ENCODE measurements at regions not wholly inside any gene's neighbourhood (a gene's known extent, or its start where the extent isn't known, plus 50 kb on each side); places are given as distances from the start of the nearest gene placed in this dataset.
"Not testable (repeated sequence)": the region's sequence is repeated elsewhere in the genome, so short reads cannot be mapped to it uniquely, and the experiment has no call there.

GRCh38 chr6:125562156-125562555 lies 187.3 kb upstream of the HEY2 start:
- Histone ChIP-seq H3K4me1 (peaks cover 4% of the 10 kb centered on the region; the same call in 1 of the 2 replicates), H3K36me3 (no peaks in the 10 kb centered on the region), H3K4me3 (no peak overlapping the region), H3K27ac (no peak overlapping the region), H3K9me3 (replicated peaks) (no peaks in the 10 kb centered on the region), H3K27me3 (no peaks in the 10 kb centered on the region)
- no peak for DNase-seq

GRCh38 chr6:125564941-125565340 lies 184.5 kb upstream of the HEY2 start:
- H3K4me1 ChIP-seq, result no peaks in the 10 kb centered on the region
- DNase-seq, result no peak
- no peak overlapping the region for H3K4me3 ChIP-seq
- no peaks in the 10 kb centered on the region for H3K27me3 ChIP-seq
- H3K9me3 ChIP-seq (replicated peaks), result no peaks in the 10 kb centered on the region
- H3K27ac ChIP-seq, result no peak overlapping the region
- no peaks in the 10 kb centered on the region for H3K36me3 ChIP-seq

- H3K36me3 ChIP-seq, result no peaks in the 10 kb centered on the region
- H3K4me3 ChIP-seq, result no peak overlapping the region
- DNase-seq, result no peak
These were observed 182.0 kb upstream of the HEY2 start for GRCh38 chr6:125567407-125567806.

GRCh38 chr6:125568609-125569008 lies 180.8 kb upstream of the HEY2 start:
- no peak overlapping the region for H3K27ac ChIP-seq
- H3K9me3 ChIP-seq (replicated peaks), result no peaks in the 10 kb centered on the region
- H3K4me3 ChIP-seq, result no peak overlapping the region
- no peaks in the 10 kb centered on the region for H3K36me3 ChIP-seq
- no peaks in the 10 kb centered on the region for H3K4me1 ChIP-seq
- H3K27me3 ChIP-seq, result no peaks in the 10 kb centered on the region
- no peak for DNase-seq

More at GRCh38 chr6:125567407-125567806, 182.0 kb upstream of the HEY2 start:
- H3K27ac ChIP-seq, result no peak overlapping the region
- no peaks in the 10 kb centered on the region for H3K9me3 ChIP-seq (replicated peaks)
- H3K4me1 ChIP-seq, result no peaks in the 10 kb centered on the region
- no peaks in the 10 kb centered on the region for H3K27me3 ChIP-seq

- no peaks in the 10 kb centered on the region for H3K9me3 ChIP-seq (replicated peaks)
- H3K4me3 ChIP-seq, result no peak overlapping the region
- no peaks in the 10 kb centered on the region for H3K4me1 ChIP-seq
- no peaks in the 10 kb centered on the region for H3K36me3 ChIP-seq
- H3K27ac ChIP-seq, result no peak overlapping the region
- H3K27me3 ChIP-seq, result no peaks in the 10 kb centered on the region
- no peak for DNase-seq
These were observed 178.9 kb upstream of the HEY2 start for GRCh38 chr6:125570526-125570925.

- no peak for DNase-seq
- Histone ChIP-seq H3K27me3 (no peaks in the 10 kb centered on the region), H3K36me3 (no peaks in the 10 kb centered on the region), H3K4me3 (no peak overlapping the region), H3K4me1 (no peaks in the 10 kb centered on the region), H3K9me3 (replicated peaks) (no peaks in the 10 kb centered on the region), H3K27ac (no peak overlapping the region)
These were observed 178.2 kb upstream of the HEY2 start for GRCh38 chr6:125571207-125571755.

- Histone ChIP-seq H3K4me3 (no peak overlapping the region), H3K27me3 (no peaks in the 10 kb centered on the region), H3K9me3 (replicated peaks) (no peaks in the 10 kb centered on the region), H3K4me1 (no peaks in the 10 kb centered on the region), H3K36me3 (no peaks in the 10 kb centered on the region), H3K27ac (no peak overlapping the region)
- DNase-seq, result no peak
These were observed 174.8 kb upstream of the HEY2 start for GRCh38 chr6:125574604-125575003.

- H3K27me3 ChIP-seq, result no peaks in the 10 kb centered on the region
These were observed 172.2 kb upstream of the HEY2 start for GRCh38 chr6:125577124-125577662.

GRCh38 chr6:125584468-125584939 lies 164.9 kb upstream of the HEY2 start:
- H3K36me3 ChIP-seq, result no peaks in the 10 kb centered on the region
- peaks cover 3% of the 10 kb centered on the region; the same call in 1 of the 2 replicates for H3K4me1 ChIP-seq
- DNase-seq, result peak; percentile 51
- no peak overlapping the region for H3K27ac ChIP-seq
- H3K4me3 ChIP-seq, result no peak overlapping the region
- no peaks in the 10 kb centered on the region for H3K9me3 ChIP-seq (replicated peaks)
- no peaks in the 10 kb centered on the region for H3K27me3 ChIP-seq

More at GRCh38 chr6:125577124-125577662, 172.2 kb upstream of the HEY2 start:
- Histone ChIP-seq H3K27ac (no peak overlapping the region), H3K4me3 (no peak overlapping the region), H3K9me3 (replicated peaks) (no peaks in the 10 kb centered on the region), H3K4me1 (no peaks in the 10 kb centered on the region), H3K36me3 (no peaks in the 10 kb centered on the region)
- no peak for DNase-seq

GRCh38 chr6:125585470-125585869 lies 164.0 kb upstream of the HEY2 start:
- peaks cover 3% of the 10 kb centered on the region; the same call in 1 of the 2 replicates for H3K4me1 ChIP-seq
- H3K27me3 ChIP-seq, result no peaks in the 10 kb centered on the region
- DNase-seq, result no peak
- H3K27ac ChIP-seq, result no peak overlapping the region
- no peak overlapping the region for H3K4me3 ChIP-seq
- no peaks in the 10 kb centered on the region for H3K9me3 ChIP-seq (replicated peaks)
- no peaks in the 10 kb centered on the region for H3K36me3 ChIP-seq

GRCh38 chr6:125586074-125586473 lies 163.4 kb upstream of the HEY2 start:
- no peak overlapping the region for H3K4me3 ChIP-seq
- H3K27me3 ChIP-seq, result no peaks in the 10 kb centered on the region
- no peaks in the 10 kb centered on the region for H3K9me3 ChIP-seq (replicated peaks)
- no peaks in the 10 kb centered on the region for H3K36me3 ChIP-seq
- no peak for DNase-seq
- no peak overlapping the region for H3K27ac ChIP-seq
- H3K4me1 ChIP-seq, result peaks cover 3% of the 10 kb centered on the region; the same call in 1 of the 2 replicates

- Histone ChIP-seq H3K4me1 (peaks cover 3% of the 10 kb centered on the region; the same call in 1 of the 2 replicates), H3K27ac (no peak overlapping the region), H3K36me3 (no peaks in the 10 kb centered on the region), H3K27me3 (no peaks in the 10 kb centered on the region), H3K9me3 (replicated peaks) (no peaks in the 10 kb centered on the region), H3K4me3 (no peak overlapping the region)
- DNase-seq, result no peak
These were observed 162.8 kb upstream of the HEY2 start for GRCh38 chr6:125586605-125587004.

- Histone ChIP-seq H3K36me3 (no peaks in the 10 kb centered on the region), H3K27me3 (no peaks in the 10 kb centered on the region), H3K9me3 (replicated peaks) (no peaks in the 10 kb centered on the region), H3K4me1 (peaks cover 3% of the 10 kb centered on the region; the same call in 1 of the 2 replicates), H3K4me3 (no peak overlapping the region), H3K27ac (no peak overlapping the region)
- DNase-seq, result no peak
These were observed 161.5 kb upstream of the HEY2 start for GRCh38 chr6:125587666-125588632.

GRCh38 chr6:125591796-125592195 lies 157.6 kb upstream of the HEY2 start:
- H3K4me1 ChIP-seq; H3K27ac ChIP-seq; H3K27me3 ChIP-seq; H3K9me3 ChIP-seq (replicated peaks); H3K36me3 ChIP-seq; H3K4me3 ChIP-seq; DNase-seq: not testable (repeated sequence)

- no peak overlapping the region for H3K27ac ChIP-seq
- no peak for DNase-seq
- no peaks in the 10 kb centered on the region for H3K36me3 ChIP-seq
- no peak overlapping the region for H3K4me3 ChIP-seq
- H3K4me1 ChIP-seq, result peaks cover 4% of the 10 kb centered on the region
- H3K9me3 ChIP-seq (replicated peaks), result no peaks in the 10 kb centered on the region
- no peaks in the 10 kb centered on the region for H3K27me3 ChIP-seq
These were observed 155.7 kb upstream of the HEY2 start for GRCh38 chr6:125593746-125594145.
